H1 (cell line): ENCODE measurements at regions not wholly inside any gene's neighbourhood (a gene's known extent, or its start where the extent isn't known, plus 50 kb on each side); places are given as distances from the start of the nearest gene placed in this dataset.

Source experiments
- CTCF ChIA-PET: fragments of 300-600 bp; sonication (Branson Sonifier 250); formaldehyde crosslinking; loops from one replicate; lab custom pipeline; 2021; ENCODE audit not compliant: partially characterized antibody; lab: Charles Lee
- POLR2A ChIA-PET: fragments of 300-600 bp; sonication (Branson Sonifier 250); formaldehyde crosslinking; loops from one replicate; lab custom pipeline; 2021; ENCODE audit warnings: inconsistent platforms; ENCODE audit not compliant: partially characterized antibody; lab: Charles Lee
- DNase-seq, 2 experiments: peaks; one replicate each; pipeline versions ENCODE4 v3.0.0 to v3.0.0-alpha.2; 2010 to 2022; ENCODE audit warnings: low spot score in 2 of 2, low read depth in 1 of 2, mixed read lengths in 1 of 2
- FAIRE-seq: peaks from 2 replicates; lab custom pipeline; 2011; peaks lifted over from hg19 to GRCh38; lab: Jason Lieb, UNC
- H2AFZ ChIP-seq: 2 replicates; pipeline ENCODE4 v1.8.1; 2012; ENCODE audit warnings: low read length, inconsistent platforms
- H2AK5ac ChIP-seq: 2 replicates; pipeline ENCODE4 v1.6.1; 2013; ENCODE audit warnings: low read depth, low read length
- H2BK120ac ChIP-seq: replicated peaks from 2 replicates; pipeline ENCODE3; 2013; ENCODE audit warnings: low read depth, low read length, inconsistent platforms
- H2BK12ac ChIP-seq: 2 replicates; pipeline ENCODE4 v1.6.1; 2013; ENCODE audit warnings: low read depth, low read length
- H2BK15ac ChIP-seq: 2 replicates; pipeline ENCODE4 v1.6.1; 2013; ENCODE audit warnings: low read length
- H2BK20ac ChIP-seq: 2 replicates; pipeline ENCODE4 v1.6.1; 2013; ENCODE audit warnings: low read length
- H2BK5ac ChIP-seq: 2 replicates; pipeline ENCODE4 v1.6.1; 2013; ENCODE audit warnings: low read depth, low read length
- H3K14ac ChIP-seq: 2 replicates; pipeline ENCODE4 v1.6.1; 2013; ENCODE audit warnings: inconsistent platforms; ENCODE audit not compliant: insufficient read length
- H3K18ac ChIP-seq: 2 replicates; pipeline ENCODE4 v1.6.1; 2013; ENCODE audit warnings: low read length; ENCODE audit errors: extremely low read depth
- H3K23ac ChIP-seq: 2 replicates; pipeline ENCODE4 v1.6.1; 2013; ENCODE audit warnings: inconsistent platforms; ENCODE audit not compliant: insufficient read length
- H3K23me2 ChIP-seq: 2 replicates; pipeline ENCODE4 v1.6.1; 2013; ENCODE audit warnings: low read depth, low read length
- H3K27ac ChIP-seq: 2 replicates; pipeline ENCODE4 v1.6.1; 2011; ENCODE audit warnings: low read depth, low read length, inconsistent platforms
- H3K27me3 ChIP-seq, 4 experiments: replicated peaks in 1 of 4; 1 replicate in 1 of 4; 2 replicates in 3 of 4; pipeline versions ENCODE4 v1.6.1 to v1.8.1; 2011 to 2013; ENCODE audit warnings: low read length in 3 of 4, mild to moderate bottlenecking in 3 of 4, inconsistent platforms in 2 of 4, mixed read lengths in 2 of 4, moderate library complexity in 1 of 4; ENCODE audit not compliant: control insufficient read depth in 3 of 4, insufficient read depth in 3 of 4; ENCODE audit errors: extremely low read depth in 1 of 4
- H3K36me3 ChIP-seq, 4 experiments: 2 replicates each; pipeline versions ENCODE4 v1.6.1 to v1.8.1; 2011 to 2013; ENCODE audit warnings: mild to moderate bottlenecking in 4 of 4, low read length in 3 of 4, moderate library complexity in 2 of 4, control low read depth in 1 of 4, inconsistent platforms in 1 of 4; ENCODE audit not compliant: insufficient read depth in 4 of 4, control insufficient read depth in 2 of 4
- H3K4ac ChIP-seq: replicated peaks from 2 replicates; pipeline ENCODE3; 2013; ENCODE audit warnings: low read length, low read depth, mixed read lengths, inconsistent platforms; ENCODE audit not compliant: insufficient read length
- H3K4me1 ChIP-seq, 4 experiments: replicated peaks in 1 of 4; 1 replicate in 1 of 4; 2 replicates in 3 of 4; pipeline versions ENCODE4 v1.6.1 to v1.8.1; 2011 to 2013; ENCODE audit warnings: low read length in 3 of 4, inconsistent platforms in 2 of 4, mixed read lengths in 1 of 4; ENCODE audit not compliant: insufficient read depth in 4 of 4, control insufficient read depth in 3 of 4
- H3K4me2 ChIP-seq, 2 experiments: 2 replicates each; pipeline versions ENCODE4 v1.6.1 to v1.8.1; 2011 to 2013; ENCODE audit warnings: low read depth in 2 of 2, low read length in 2 of 2, control low read depth in 1 of 2, inconsistent platforms in 1 of 2, mild to moderate bottlenecking in 1 of 2; ENCODE audit not compliant: insufficient read depth in 1 of 2
- H3K4me3 ChIP-seq, 4 experiments: fragments of 200-600, 300-600 bp in 1 of 4; sonication (generic), shearing (Covaris generic), sonication (Bioruptor Twin) in 1 of 4; 2 replicates each; pipeline versions ENCODE4 v1.5.1 to v1.8.1; 2011 to 2016; ENCODE audit warnings: low read length in 4 of 4, low read depth in 3 of 4, control low read depth in 2 of 4, inconsistent platforms in 2 of 4, mild to moderate bottlenecking in 2 of 4, mixed read lengths in 1 of 4, moderate library complexity in 1 of 4; ENCODE audit not compliant: insufficient read depth in 2 of 4; ENCODE audit errors: extremely low read depth in 1 of 4
- H3K56ac ChIP-seq: replicated peaks from 2 replicates; pipeline ENCODE3; 2013; ENCODE audit warnings: low read depth, mild to moderate bottlenecking, mixed read lengths, low read length, inconsistent platforms; ENCODE audit not compliant: insufficient read length
- H3K79me1 ChIP-seq: 2 replicates; pipeline ENCODE4 v1.6.1; 2013; ENCODE audit warnings: low read depth, low read length, control low read depth
- H3K79me2 ChIP-seq, 2 experiments: 2 replicates each; pipeline versions ENCODE4 v1.6.1 to v1.8.1; 2012 to 2013; ENCODE audit warnings: low read length in 2 of 2, mild to moderate bottlenecking in 2 of 2, inconsistent platforms in 1 of 2; ENCODE audit not compliant: insufficient read depth in 2 of 2, control insufficient read depth in 1 of 2
- H3K9ac ChIP-seq, 4 experiments: replicated peaks in 1 of 4; 1 replicate in 1 of 4; 2 replicates in 3 of 4; pipeline versions ENCODE4 v1.6.1 to v1.8.1; 2011 to 2013; ENCODE audit warnings: low read depth in 3 of 4, low read length in 3 of 4, control low read depth in 2 of 4, mild to moderate bottlenecking in 2 of 4, moderate library complexity in 2 of 4, inconsistent platforms in 1 of 4; ENCODE audit errors: extremely low read depth in 1 of 4
- H3K9me3 ChIP-seq, 2 experiments: 2 replicates each; pipeline versions ENCODE4 v1.6.1 to v1.8.1; 2012 to 2013; ENCODE audit warnings: mild to moderate bottlenecking in 2 of 2, moderate library complexity in 2 of 2, control low read depth in 1 of 2, inconsistent platforms in 1 of 2, low read depth in 1 of 2, low read length in 1 of 2, mixed read lengths in 1 of 2; ENCODE audit not compliant: insufficient read depth in 2 of 2
- H4K20me1 ChIP-seq, 2 experiments: replicated peaks in 1 of 2; 2 replicates each; pipeline versions ENCODE3 to v1.8.1; 2011 to 2013; ENCODE audit warnings: inconsistent platforms in 2 of 2, low read length in 2 of 2, mild to moderate bottlenecking in 1 of 2; ENCODE audit not compliant: insufficient read depth in 2 of 2, control insufficient read depth in 1 of 2
- H4K5ac ChIP-seq: 2 replicates; pipeline ENCODE4 v1.6.1; 2013; ENCODE audit warnings: low read length, low read depth, mixed read lengths, inconsistent platforms; ENCODE audit not compliant: insufficient read length
- H4K8ac ChIP-seq: 2 replicates; pipeline ENCODE4 v1.8.0; 2013; ENCODE audit warnings: mild to moderate bottlenecking, moderate library complexity, low read length, inconsistent platforms; ENCODE audit not compliant: insufficient read depth; ENCODE audit errors: extremely low read depth
- H4K91ac ChIP-seq: replicated peaks from 2 replicates; pipeline ENCODE3; 2013; ENCODE audit warnings: low read length, mixed read lengths, inconsistent platforms; ENCODE audit not compliant: insufficient read length
- KDM5A ChIP-seq: fragments of 200-600 bp; IDR thresholded peaks from 2 replicates; pipeline ENCODE4 v1.7.1; 2012; ENCODE audit warnings: mild to moderate bottlenecking, low read length, inconsistent platforms, mixed read lengths
- WGBS, 2 experiments: shearing (Covaris generic) in 1 of 2; methylation state at CpG; one replicate each; pipeline versions ENCODE4 v1.1.6 to v1.1.7; 2013 to 2015; ENCODE audit warnings: low lambda C conversion rate in 2 of 2, mixed read lengths in 2 of 2, inconsistent platforms in 1 of 2, low coverage in 1 of 2, missing lambda C conversion rate in 1 of 2; ENCODE audit not compliant: insufficient replicate concordance in 2 of 2, insufficient coverage in 1 of 2, insufficient read length in 1 of 2; ENCODE audit errors: extremely low coverage in 1 of 2, missing lambda C conversion rate in 1 of 2; 5-methylcytosine and 5-hydroxymethylcytosine counted together

DNA sequence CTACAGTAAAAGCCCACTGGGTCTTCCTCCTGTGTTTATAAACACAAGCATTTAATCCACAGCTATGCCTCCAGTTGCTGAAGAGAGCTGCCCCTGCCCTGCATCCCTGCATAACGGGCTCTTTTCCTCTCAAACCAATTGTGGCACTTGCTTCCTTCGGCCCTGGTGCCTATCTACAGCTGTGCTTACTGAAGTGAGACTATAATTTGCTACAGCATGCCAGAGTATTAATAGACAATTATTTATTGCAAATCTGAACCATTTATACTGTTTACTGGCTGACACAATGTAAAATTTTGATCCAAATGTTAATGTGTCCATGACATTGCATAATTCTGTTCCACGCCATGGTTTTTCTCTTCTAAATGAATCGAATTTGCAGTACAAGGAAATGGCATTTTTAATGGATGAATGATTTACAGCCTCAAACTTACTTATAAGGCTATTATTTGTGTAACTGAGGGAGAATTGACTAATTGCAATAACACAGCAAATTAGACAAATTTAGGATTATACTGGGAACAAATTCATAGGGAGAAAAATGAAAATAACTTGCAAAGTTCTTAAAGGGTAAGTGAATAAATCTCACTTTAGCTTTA is 457.0 kb upstream of the HNRNPA3 start:
- no peak for DNase-seq
- Histone ChIP-seq H4K8ac (no peak overlapping the region), H4K20me1 (no peaks in the 10 kb centered on the region), H2BK12ac (no peak overlapping the region), H2AK5ac (no peak overlapping the region), H3K4me3 (no peak overlapping the region), H3K23ac (no peak overlapping the region), H3K4ac (no peak overlapping the region), H2BK20ac (no peak overlapping the region), H3K23me2 (no peaks in the 10 kb centered on the region), H2BK120ac (no peak overlapping the region), H4K91ac (no peak overlapping the region), H2AFZ (no peak overlapping the region), H3K14ac (no peak overlapping the region), H3K18ac (no peak overlapping the region; the same call in 1 of the 2 replicates), H3K79me1 (no peaks in the 10 kb centered on the region), H3K9me3 (no peaks in the 10 kb centered on the region), H2BK15ac (no peak overlapping the region), H3K4me2 (no peak overlapping the region), H3K9ac (no peak overlapping the region), H3K4me1 (0 out of 7 replicates have a peak, but pooled peaks cover 0 to 2% (median 0%) of the 10 kb centered on the region in 4 experiments), H3K27ac (no peak overlapping the region), H3K56ac (no peak overlapping the region), H3K36me3 (no peaks in the 10 kb centered on the region), H3K79me2 (no peaks in the 10 kb centered on the region), H3K27me3 (no peaks in the 10 kb centered on the region), H4K5ac (no peak overlapping the region), H2BK5ac (no peak overlapping the region)
- ChIA-PET CTCF (interaction anchor here (0.7 to 1.5 kb wide), 3 partner anchors 8 to 14 kb away, joined by 4 to 5 read pairs (median 4); no protein-coding TSS in a partner anchor), POLR2A (interaction anchor here (0.8 kb wide), 1 partner anchor 10 kb away, joined by 3 read pairs; no protein-coding TSS in a partner anchor)
- FAIRE-seq = no peak
- TF ChIP-seq KDM5A = no peak
- WGBS, 2 experiments = 97% methylated on average over 4 of the region's 4 CpGs; no CpG with 5 or more reads in 1 of the 2 experiments
